ENCODE measurements at regions not wholly inside any gene's neighbourhood (a gene's known extent, or its start where the extent isn't known, plus 50 kb on each side); places are given as distances from the start of the nearest gene placed in this dataset.

DNA sequence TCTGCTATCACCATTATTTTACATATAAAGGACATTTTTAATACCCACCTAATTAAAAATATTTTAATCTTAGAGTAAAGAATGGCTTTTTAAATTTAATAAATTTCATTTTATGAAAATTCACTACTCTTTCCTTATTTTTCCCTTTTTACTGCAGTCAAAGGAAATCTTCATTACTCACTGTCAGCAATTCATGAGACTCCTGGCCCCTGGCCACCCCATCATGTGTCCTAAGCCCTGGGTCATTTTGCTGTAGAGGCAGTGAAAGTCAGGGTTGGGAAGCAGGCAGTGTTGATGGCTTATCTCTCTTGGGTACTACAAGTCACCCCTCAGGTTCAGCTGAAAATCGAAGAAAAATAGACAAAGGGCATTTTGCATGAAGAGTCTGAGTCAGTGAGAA, 468.6 kb upstream of the CCL2 start:
- Histone ChIP-seq H3K4me3 (replicated peaks in 1 of 3; ENCODE audit: insufficient read depth in 1 of 3, low read depth in 1 of 3, low read length in 3 of 3) (no peak overlapping the region), H3K27ac (ENCODE audit: insufficient read depth, low read depth, low read length) (no peak overlapping the region), H3K27me3 (ENCODE audit: control insufficient read depth in 2 of 2, insufficient read depth in 2 of 2, low read length in 2 of 2) (no peaks in the 10 kb centered on the region), H3K79me2 (ENCODE audit: control insufficient read depth, insufficient read depth, low read length) (no peaks in the 10 kb centered on the region), H2AFZ (ENCODE audit: low read depth, low read length) (no peak overlapping the region), H3K4me1 (ENCODE audit: control insufficient read depth, extremely low read depth, insufficient read depth, low read length) (no peaks in the 10 kb centered on the region), H3K9ac (replicated peaks; ENCODE audit: extremely low read depth, insufficient read depth, low read length) (no peak overlapping the region), H3K36me3 (ENCODE audit: control insufficient read depth in 2 of 2, extremely low read depth in 1 of 2, insufficient read depth in 2 of 2, low read length in 2 of 2) (no peaks in the 10 kb centered on the region), H4K20me1 (replicated peaks; ENCODE audit: control insufficient read depth, extremely low read depth, insufficient read depth, low read length) (no peaks in the 10 kb centered on the region), H3K9me3 (replicated peaks; ENCODE audit: control insufficient read depth, insufficient read depth, low read length) (no peaks in the 10 kb centered on the region), H3K4me2 (ENCODE audit: insufficient read depth, low read length) (no peak overlapping the region), H3K9me1 (replicated peaks; ENCODE audit: control insufficient read depth, extremely low read depth, insufficient read depth, low read length) (no peaks in the 10 kb centered on the region)
- FAIRE-seq (no peak), DNase-seq (ENCODE audit: low read depth, low spot score) (no peak)
- intact Hi-C loops (cut with micrococcal nuclease) = no loop called here
- ChIA-PET CTCF (no interaction called here), POLR2A (no interaction called here)
- BruUV-seq (replicated peaks) = no TSS peak
- TF ChIP-seq MYC (IDR thresholded peaks at IDR 0.05; ENCODE audit: low read depth, low read length) (no peak), JUN (IDR thresholded peaks at IDR 0.05; ENCODE audit: borderline replicate concordance, insufficient read depth, insufficient read length, low read depth) (no peak), GATA2 (IDR thresholded peaks at IDR 0.05; ENCODE audit: insufficient read depth, insufficient read length, low read depth, low read length) (no peak), POLR2A (IDR thresholded peaks at IDR 0.05; ENCODE audit: low read depth, low read length) (no peak), EZH2 (IDR thresholded peaks at IDR 0.05; ENCODE audit: borderline replicate concordance, low read depth, low read length, severe bottlenecking) (no peak), FOS (IDR thresholded peaks at IDR 0.05; ENCODE audit: borderline replicate concordance, insufficient read depth, low read length) (no peak), POLR2AphosphoS5 (IDR thresholded peaks at IDR 0.05; ENCODE audit: insufficient read depth, low read depth, low read length) (no peak), MAX (IDR thresholded peaks at IDR 0.05; ENCODE audit: insufficient read depth, insufficient read length) (no peak)
- TF ChIP-seq, protein P1, sequence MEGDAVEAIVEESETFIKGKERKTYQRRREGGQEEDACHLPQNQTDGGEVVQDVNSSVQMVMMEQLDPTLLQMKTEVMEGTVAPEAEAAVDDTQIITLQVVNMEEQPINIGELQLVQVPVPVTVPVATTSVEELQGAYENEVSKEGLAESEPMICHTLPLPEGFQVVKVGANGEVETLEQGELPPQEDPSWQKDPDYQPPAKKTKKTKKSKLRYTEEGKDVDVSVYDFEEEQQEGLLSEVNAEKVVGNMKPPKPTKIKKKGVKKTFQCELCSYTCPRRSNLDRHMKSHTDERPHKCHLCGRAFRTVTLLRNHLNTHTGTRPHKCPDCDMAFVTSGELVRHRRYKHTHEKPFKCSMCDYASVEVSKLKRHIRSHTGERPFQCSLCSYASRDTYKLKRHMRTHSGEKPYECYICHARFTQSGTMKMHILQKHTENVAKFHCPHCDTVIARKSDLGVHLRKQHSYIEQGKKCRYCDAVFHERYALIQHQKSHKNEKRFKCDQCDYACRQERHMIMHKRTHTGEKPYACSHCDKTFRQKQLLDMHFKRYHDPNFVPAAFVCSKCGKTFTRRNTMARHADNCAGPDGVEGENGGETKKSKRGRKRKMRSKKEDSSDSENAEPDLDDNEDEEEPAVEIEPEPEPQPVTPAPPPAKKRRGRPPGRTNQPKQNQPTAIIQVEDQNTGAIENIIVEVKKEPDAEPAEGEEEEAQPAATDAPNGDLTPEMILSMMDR (IDR thresholded peaks at IDR 0.05; ENCODE audit: extremely low read depth in 1 of 2, insufficient read depth in 1 of 2, low read depth in 1 of 2, low read length in 2 of 2) = no peak
- dilution Hi-C loops (cut with MboI; ENCODE audit: extremely low pct_ligation_motif_present, low sequenced_read_pairs) = no loop called here

All from endothelial cell of umbilical vein (primary cell).